Fibroblast of lung (primary cell): ENCODE measurements at regions not wholly inside any gene's neighbourhood (a gene's known extent, or its start where the extent isn't known, plus 50 kb on each side); places are given as distances from the start of the nearest gene placed in this dataset.

ENCODE experiments used
- DNase-seq, 2 donors: peaks; one replicate each; pipeline versions ENCODE4 v3.0.0 to v3.0.0-alpha.2; 2010; ENCODE audit warnings: low read depth in 2 of 2
- H2AFZ ChIP-seq: 2 replicates; pipeline ENCODE4 v1.5.1; 2012; ENCODE audit warnings: low read length, control low read depth, inconsistent platforms
- H3K27ac ChIP-seq: 2 replicates; pipeline ENCODE4 v1.5.1; 2011; ENCODE audit warnings: low read length, control low read depth; ENCODE audit not compliant: insufficient read depth
- H3K27me3 ChIP-seq: 2 replicates; pipeline ENCODE4 v1.5.1; 2011; ENCODE audit warnings: mild to moderate bottlenecking, low read length; ENCODE audit not compliant: control insufficient read depth, insufficient read depth
- H3K36me3 ChIP-seq: 2 replicates; pipeline ENCODE4 v1.5.1; 2011; ENCODE audit warnings: low read length; ENCODE audit not compliant: control insufficient read depth, insufficient read depth
- H3K4me1 ChIP-seq: 2 replicates; pipeline ENCODE4 v1.5.1; 2011; ENCODE audit warnings: low read length; ENCODE audit not compliant: control insufficient read depth, insufficient read depth; ENCODE audit errors: extremely low read depth
- H3K4me2 ChIP-seq: 2 replicates; pipeline ENCODE4 v1.5.1; 2011; ENCODE audit warnings: low read length, control low read depth; ENCODE audit not compliant: insufficient read depth; ENCODE audit errors: extremely low read depth
- H3K4me3 ChIP-seq, 4 experiments: fragments of 200-600 bp in 1 of 4; sonication (generic) in 1 of 4; replicated peaks in 1 of 4; 2 replicates each; pipeline ENCODE4 v1.5.1; 2011 to 2016; ENCODE audit warnings: low read length in 4 of 4, low read depth in 3 of 4, mild to moderate bottlenecking in 3 of 4, control low read depth in 2 of 4, inconsistent platforms in 1 of 4, mixed read lengths in 1 of 4; ENCODE audit not compliant: insufficient read depth in 1 of 4; ENCODE audit errors: control extremely low read depth in 1 of 4
- H3K79me2 ChIP-seq: 2 replicates; pipeline ENCODE4 v1.5.1; 2012; ENCODE audit warnings: mild to moderate bottlenecking, low read length, inconsistent platforms; ENCODE audit not compliant: control insufficient read depth, insufficient read depth
- H3K9ac ChIP-seq: 2 replicates; pipeline ENCODE4 v1.5.1; 2011; ENCODE audit warnings: mild to moderate bottlenecking, low read length, control low read depth; ENCODE audit not compliant: insufficient read depth
- H3K9me3 ChIP-seq: 2 replicates; pipeline ENCODE4 v1.5.1; 2012; ENCODE audit warnings: low read depth, low read length; ENCODE audit not compliant: control insufficient read depth, insufficient read depth
- H4K20me1 ChIP-seq: 2 replicates; pipeline ENCODE4 v1.5.1; 2011; ENCODE audit warnings: low read length; ENCODE audit not compliant: control insufficient read depth, insufficient read depth; ENCODE audit errors: extremely low read depth
- CTCF ChIP-seq, 2 donors: IDR thresholded peaks in 1 of 2; conservative IDR thresholded peaks in 1 of 2; 1 replicate in 1 of 2; 2 replicates in 1 of 2; pipeline ENCODE4 v1.5.1; 2011 to 2012; ENCODE audit warnings: low read length in 2 of 2, control low read depth in 1 of 2, inconsistent platforms in 1 of 2, low read depth in 1 of 2, mild to moderate bottlenecking in 1 of 2
- EZH2 ChIP-seq: IDR thresholded peaks from 2 replicates; pipeline ENCODE4 v1.5.1; 2012; ENCODE audit warnings: low read length, control low read depth, mild to moderate bottlenecking; ENCODE audit errors: missing control alignments

GRCh38 chr12:24297516-24297915 lies 348.0 kb upstream of the SOX5 start:
- no peak overlapping the region for H3K4me2 ChIP-seq
- no peaks in the 10 kb centered on the region for H3K9me3 ChIP-seq
- DNase-seq: peak in 1 of 2 donors; percentile 23
- no peak for TF ChIP-seq EZH2
- TF ChIP-seq CTCF (conservative IDR thresholded peaks at IDR 0.05 in 1 of 2, IDR thresholded peaks at IDR 0.05 in 1 of 2; ENCODE audit: low read depth in 1 of 2, low read length in 2 of 2): no peak
- H4K20me1 ChIP-seq: no peaks in the 10 kb centered on the region
- no peak overlapping the region for H2AFZ ChIP-seq
- H3K4me1 ChIP-seq: no peaks in the 10 kb centered on the region
- H3K27me3 ChIP-seq: no peaks in the 10 kb centered on the region
- no peak overlapping the region for H3K9ac ChIP-seq
- no peak overlapping the region for H3K27ac ChIP-seq
- H3K36me3 ChIP-seq: no peaks in the 10 kb centered on the region
- no peaks in the 10 kb centered on the region for H3K79me2 ChIP-seq
- H3K4me3 ChIP-seq: no peak overlapping the region

DNA sequence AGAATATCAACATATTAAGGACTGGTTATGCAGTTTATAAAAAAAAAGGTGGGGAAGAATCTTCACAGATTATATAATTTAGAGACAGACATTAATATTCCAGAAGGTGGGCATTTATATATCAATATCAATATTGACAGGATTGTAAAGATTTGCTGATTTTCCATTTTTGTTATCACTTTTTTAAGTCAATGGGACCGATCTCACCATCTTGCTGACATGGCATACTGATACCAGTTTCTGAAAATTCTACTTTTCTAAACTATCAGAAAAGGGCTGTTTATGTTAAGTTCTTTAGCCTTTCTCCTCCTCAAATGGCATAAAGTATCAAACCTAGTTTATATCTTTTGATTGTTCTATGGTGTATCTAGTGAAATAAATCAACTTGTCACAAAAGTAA lies 344.1 kb upstream of the SOX5 start:
- Histone ChIP-seq H3K4me1 (no peaks in the 10 kb centered on the region), H3K4me2 (no peak overlapping the region), H3K4me3 (no peak overlapping the region), H4K20me1 (no peaks in the 10 kb centered on the region), H3K36me3 (no peaks in the 10 kb centered on the region), H2AFZ (no peak overlapping the region), H3K27ac (no peak overlapping the region), H3K79me2 (no peaks in the 10 kb centered on the region), H3K9ac (no peak overlapping the region), H3K9me3 (no peaks in the 10 kb centered on the region), H3K27me3 (no peaks in the 10 kb centered on the region)
- no peak for TF ChIP-seq EZH2
- TF ChIP-seq CTCF (conservative IDR thresholded peaks at IDR 0.05 in 1 of 2, IDR thresholded peaks at IDR 0.05 in 1 of 2; ENCODE audit: low read depth in 1 of 2, low read length in 2 of 2): no peak
- no peak for DNase-seq

DNA sequence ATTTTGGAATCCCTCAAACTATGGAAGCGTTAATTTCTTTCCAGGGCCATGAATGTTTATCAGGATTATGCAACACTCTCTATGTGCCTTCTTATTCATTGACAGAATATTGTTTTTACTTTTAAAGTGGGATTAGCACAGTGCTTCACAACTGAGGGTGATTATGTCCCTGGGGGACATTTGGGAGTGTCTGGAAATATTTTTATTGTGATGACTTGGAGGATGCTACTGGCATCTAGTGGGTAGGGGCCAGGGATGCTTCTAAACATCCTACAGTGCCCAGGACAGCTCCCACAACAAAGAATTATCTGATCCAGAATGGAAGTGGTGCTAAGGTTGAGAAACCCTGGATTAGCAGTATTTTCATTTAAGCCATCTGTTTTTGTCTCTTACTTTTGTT lies 338.5 kb upstream of the SOX5 start:
- no peak overlapping the region for H2AFZ ChIP-seq
- H3K4me2 ChIP-seq: no peak overlapping the region
- H3K36me3 ChIP-seq: no peaks in the 10 kb centered on the region
- H3K9ac ChIP-seq: no peak overlapping the region
- H3K27me3 ChIP-seq: no peaks in the 10 kb centered on the region
- TF ChIP-seq EZH2 (no peak), CTCF (conservative IDR thresholded peaks at IDR 0.05 in 1 of 2, IDR thresholded peaks at IDR 0.05 in 1 of 2; ENCODE audit: low read depth in 1 of 2, low read length in 2 of 2) (no peak)
- H3K79me2 ChIP-seq: no peaks in the 10 kb centered on the region
- no peaks in the 10 kb centered on the region for H4K20me1 ChIP-seq
- H3K4me3 ChIP-seq: no peak overlapping the region
- no peaks in the 10 kb centered on the region for H3K9me3 ChIP-seq
- H3K27ac ChIP-seq: no peak overlapping the region
- no peak for DNase-seq
- H3K4me1 ChIP-seq: peaks cover 7% of the 10 kb centered on the region
